HL-60 (cell line): ENCODE measurements at regions not wholly inside any gene's neighbourhood (a gene's known extent, or its start where the extent isn't known, plus 50 kb on each side); places are given as distances from the start of the nearest gene placed in this dataset.

Experiments
- DNase-seq, 2 experiments: peaks; one replicate each; pipeline ENCODE4 v3.0.0-alpha.2; 2010 to 2020; ENCODE audit warnings: low read depth in 1 of 2, low spot score in 1 of 2
- H3K27ac ChIP-seq: fragments of 250-450 bp; sonication (Bioruptor Pico); replicated peaks from 2 replicates; pipeline ENCODE4 v1.5.1; 2020; ENCODE audit warnings: mild to moderate bottlenecking, moderate library complexity
- H3K27me3 ChIP-seq: fragments of 250-450 bp; sonication (Bioruptor Pico); 2 replicates; pipeline ENCODE4 v1.5.1; 2021; ENCODE audit warnings: mild to moderate bottlenecking, moderate library complexity; ENCODE audit not compliant: insufficient read depth, poor library complexity, severe bottlenecking
- H3K4me3 ChIP-seq: replicated peaks from 2 replicates; pipeline ENCODE4 v1.5.1; 2011; ENCODE audit warnings: mild to moderate bottlenecking, control low read depth, low read length; ENCODE audit not compliant: insufficient read depth
- GABPA ChIP-seq: IDR thresholded peaks from 2 replicates; pipeline ENCODE4 v1.6.1; 2012; ENCODE audit warnings: low read depth
- POLR2AphosphoS5 ChIP-seq: IDR thresholded peaks from 2 replicates; pipeline ENCODE4 v1.6.1; 2012; ENCODE audit warnings: low read depth
- SPI1 ChIP-seq: IDR thresholded peaks from 2 replicates; pipeline ENCODE4 v1.6.1; 2012; ENCODE audit warnings: low read depth, mild to moderate bottlenecking, borderline replicate concordance
- TF ChIP-seq, protein P1 (sequence below): IDR thresholded peaks from 2 replicates; pipeline ENCODE4 v1.6.1; 2012; ENCODE audit warnings: low read depth; ENCODE audit not compliant: insufficient replicate concordance
- TF ChIP-seq, protein P2 (sequence below): IDR thresholded peaks from one replicate; pipeline ENCODE4 v1.5.1; 2011; ENCODE audit warnings: low read length, control low read depth, inconsistent platforms; ENCODE audit not compliant: insufficient read depth

DNA sequence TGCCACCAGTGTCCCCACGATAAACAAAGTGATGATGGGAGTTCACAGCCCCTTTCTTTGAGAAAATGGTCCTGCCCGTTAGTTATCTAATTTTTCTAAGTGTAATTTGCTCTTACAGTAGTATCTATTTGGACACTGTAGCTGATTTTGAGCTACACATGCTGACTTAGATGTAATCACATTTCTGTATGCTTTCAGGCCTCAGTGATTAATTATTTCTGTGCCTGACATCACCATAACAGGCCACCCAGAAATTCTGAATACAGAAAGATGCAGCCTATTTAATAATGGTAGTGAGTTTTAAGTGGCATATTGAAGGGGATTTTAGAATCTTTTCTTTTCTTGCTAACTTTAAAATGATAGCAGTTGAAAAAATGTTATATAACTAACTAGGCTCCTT is 147.6 kb upstream of the ANXA10 start:
- Histone ChIP-seq H3K27ac (no peak overlapping the region), H3K4me3 (no peak overlapping the region), H3K27me3 (no peaks in the 10 kb centered on the region)
- no peak for DNase-seq
- no peak for TF ChIP-seq POLR2AphosphoS5
- TF ChIP-seq SPI1, result no peak
- TF ChIP-seq, protein P1, sequence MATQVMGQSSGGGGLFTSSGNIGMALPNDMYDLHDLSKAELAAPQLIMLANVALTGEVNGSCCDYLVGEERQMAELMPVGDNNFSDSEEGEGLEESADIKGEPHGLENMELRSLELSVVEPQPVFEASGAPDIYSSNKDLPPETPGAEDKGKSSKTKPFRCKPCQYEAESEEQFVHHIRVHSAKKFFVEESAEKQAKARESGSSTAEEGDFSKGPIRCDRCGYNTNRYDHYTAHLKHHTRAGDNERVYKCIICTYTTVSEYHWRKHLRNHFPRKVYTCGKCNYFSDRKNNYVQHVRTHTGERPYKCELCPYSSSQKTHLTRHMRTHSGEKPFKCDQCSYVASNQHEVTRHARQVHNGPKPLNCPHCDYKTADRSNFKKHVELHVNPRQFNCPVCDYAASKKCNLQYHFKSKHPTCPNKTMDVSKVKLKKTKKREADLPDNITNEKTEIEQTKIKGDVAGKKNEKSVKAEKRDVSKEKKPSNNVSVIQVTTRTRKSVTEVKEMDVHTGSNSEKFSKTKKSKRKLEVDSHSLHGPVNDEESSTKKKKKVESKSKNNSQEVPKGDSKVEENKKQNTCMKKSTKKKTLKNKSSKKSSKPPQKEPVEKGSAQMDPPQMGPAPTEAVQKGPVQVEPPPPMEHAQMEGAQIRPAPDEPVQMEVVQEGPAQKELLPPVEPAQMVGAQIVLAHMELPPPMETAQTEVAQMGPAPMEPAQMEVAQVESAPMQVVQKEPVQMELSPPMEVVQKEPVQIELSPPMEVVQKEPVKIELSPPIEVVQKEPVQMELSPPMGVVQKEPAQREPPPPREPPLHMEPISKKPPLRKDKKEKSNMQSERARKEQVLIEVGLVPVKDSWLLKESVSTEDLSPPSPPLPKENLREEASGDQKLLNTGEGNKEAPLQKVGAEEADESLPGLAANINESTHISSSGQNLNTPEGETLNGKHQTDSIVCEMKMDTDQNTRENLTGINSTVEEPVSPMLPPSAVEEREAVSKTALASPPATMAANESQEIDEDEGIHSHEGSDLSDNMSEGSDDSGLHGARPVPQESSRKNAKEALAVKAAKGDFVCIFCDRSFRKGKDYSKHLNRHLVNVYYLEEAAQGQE, result no peak
- TF ChIP-seq, protein P2, sequence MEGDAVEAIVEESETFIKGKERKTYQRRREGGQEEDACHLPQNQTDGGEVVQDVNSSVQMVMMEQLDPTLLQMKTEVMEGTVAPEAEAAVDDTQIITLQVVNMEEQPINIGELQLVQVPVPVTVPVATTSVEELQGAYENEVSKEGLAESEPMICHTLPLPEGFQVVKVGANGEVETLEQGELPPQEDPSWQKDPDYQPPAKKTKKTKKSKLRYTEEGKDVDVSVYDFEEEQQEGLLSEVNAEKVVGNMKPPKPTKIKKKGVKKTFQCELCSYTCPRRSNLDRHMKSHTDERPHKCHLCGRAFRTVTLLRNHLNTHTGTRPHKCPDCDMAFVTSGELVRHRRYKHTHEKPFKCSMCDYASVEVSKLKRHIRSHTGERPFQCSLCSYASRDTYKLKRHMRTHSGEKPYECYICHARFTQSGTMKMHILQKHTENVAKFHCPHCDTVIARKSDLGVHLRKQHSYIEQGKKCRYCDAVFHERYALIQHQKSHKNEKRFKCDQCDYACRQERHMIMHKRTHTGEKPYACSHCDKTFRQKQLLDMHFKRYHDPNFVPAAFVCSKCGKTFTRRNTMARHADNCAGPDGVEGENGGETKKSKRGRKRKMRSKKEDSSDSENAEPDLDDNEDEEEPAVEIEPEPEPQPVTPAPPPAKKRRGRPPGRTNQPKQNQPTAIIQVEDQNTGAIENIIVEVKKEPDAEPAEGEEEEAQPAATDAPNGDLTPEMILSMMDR, result no peak
- TF ChIP-seq GABPA, result no peak

DNA sequence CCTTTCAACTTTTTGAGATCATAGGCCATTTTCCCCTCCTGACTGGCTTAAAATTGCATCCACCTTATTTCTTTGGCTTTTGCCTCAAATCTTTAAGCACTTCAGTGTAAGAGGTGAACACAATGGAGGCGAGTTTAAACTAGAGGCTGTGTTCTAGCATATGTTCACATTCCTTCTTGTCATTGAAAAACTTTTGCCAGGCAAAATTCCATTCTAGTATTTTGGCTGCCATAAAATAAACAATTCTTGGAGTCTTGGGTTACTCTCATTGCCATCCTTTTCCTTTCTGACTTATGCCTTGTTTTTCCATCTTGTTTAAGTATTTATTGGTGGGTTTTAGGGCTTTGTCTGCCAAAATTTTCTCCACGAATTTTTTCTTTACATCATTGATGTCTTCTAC is 137.3 kb upstream of the ANXA10 start:
- H3K27me3 ChIP-seq, result no peaks in the 10 kb centered on the region
- TF ChIP-seq, protein P1, result no peak
- TF ChIP-seq POLR2AphosphoS5, result no peak
- TF ChIP-seq, protein P2, result no peak
- no peak for TF ChIP-seq SPI1
- TF ChIP-seq GABPA, result no peak
- H3K4me3 ChIP-seq, result no peak overlapping the region
- no peak overlapping the region for H3K27ac ChIP-seq
- DNase-seq, result no peak

DNA sequence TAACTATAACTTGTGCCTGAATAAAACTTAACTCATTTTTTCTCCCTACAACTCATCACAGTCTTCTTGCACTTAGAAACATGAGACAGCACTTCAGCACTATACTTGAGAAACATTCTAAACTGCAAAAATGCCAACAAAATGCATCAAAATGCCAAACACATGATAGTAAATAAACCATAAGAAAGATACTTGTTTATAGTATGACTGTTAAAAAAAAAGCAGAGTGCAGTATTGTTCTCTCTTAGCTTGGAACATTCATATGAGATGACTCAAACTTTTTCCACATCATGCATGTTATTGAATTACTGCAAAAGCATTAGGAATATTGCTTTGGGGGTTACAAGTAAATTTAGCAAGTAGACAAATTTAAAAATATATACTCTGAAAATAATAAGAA is 135.7 kb upstream of the ANXA10 start:
- H3K4me3 ChIP-seq, result no peak overlapping the region
- DNase-seq, result no peak
- no peak overlapping the region for H3K27ac ChIP-seq
- no peak for TF ChIP-seq POLR2AphosphoS5
- TF ChIP-seq, protein P1, result no peak
- H3K27me3 ChIP-seq, result no peaks in the 10 kb centered on the region
